CD14-positive monocyte (primary cell): ENCODE measurements at regions not wholly inside any gene's neighbourhood (a gene's known extent, or its start where the extent isn't known, plus 50 kb on each side); places are given as distances from the start of the nearest gene placed in this dataset.

Experiments
- DNase-seq, 3 donors: peaks; one replicate each; pipeline ENCODE4 v3.0.0-alpha.2; 2011 to 2022
- H2AFZ ChIP-seq: 2 replicates; pipeline ENCODE4 v1.6.0; 2012; ENCODE audit warnings: mild to moderate bottlenecking, low read depth, low read length, inconsistent platforms; ENCODE audit not compliant: insufficient read depth, poor library complexity, severe bottlenecking
- H3K27ac ChIP-seq, 2 donors: 1 replicate in 1 of 2; 2 replicates in 1 of 2; pipeline ENCODE4 v1.5.1; 2012 to 2013; ENCODE audit warnings: low read length in 2 of 2, control low read depth in 1 of 2, inconsistent platforms in 1 of 2, low read depth in 1 of 2, mild to moderate bottlenecking in 1 of 2
- H3K27me3 ChIP-seq, 2 donors: one replicate each; pipeline versions ENCODE4 v1.6.0 to v1.6.1; 2011 to 2013; ENCODE audit warnings: low read length in 2 of 2; ENCODE audit not compliant: control insufficient read depth in 2 of 2, insufficient read depth in 2 of 2
- H3K36me3 ChIP-seq, 2 donors: replicated peaks in 1 of 2; 1 replicate in 1 of 2; 2 replicates in 1 of 2; pipeline versions ENCODE4 v1.5.1 to v1.6.1; 2012 to 2013; ENCODE audit warnings: low read length in 2 of 2, control low read depth in 1 of 2, inconsistent platforms in 1 of 2, mild to moderate bottlenecking in 1 of 2; ENCODE audit not compliant: insufficient read depth in 2 of 2, control insufficient read depth in 1 of 2
- H3K4me1 ChIP-seq, 2 donors: 1 replicate in 1 of 2; 2 replicates in 1 of 2; pipeline versions ENCODE4 v1.5.1 to v1.6.1; 2012 to 2013; ENCODE audit warnings: low read length in 2 of 2, control low read depth in 1 of 2, inconsistent platforms in 1 of 2, mild to moderate bottlenecking in 1 of 2, moderate library complexity in 1 of 2; ENCODE audit not compliant: insufficient read depth in 2 of 2, control insufficient read depth in 1 of 2
- H3K4me2 ChIP-seq: replicated peaks from 2 replicates; pipeline ENCODE3; 2012; ENCODE audit warnings: low read length, moderate library complexity, mild to moderate bottlenecking; ENCODE audit not compliant: poor library complexity, severe bottlenecking; ENCODE audit errors: extremely low read depth
- H3K4me3 ChIP-seq, 3 experiments: fragments of 200-600 bp in 1 of 3; sonication (generic) in 1 of 3; replicated peaks in 1 of 3; 1 replicate in 2 of 3; 2 replicates in 1 of 3; pipeline ENCODE4 v1.5.1; 2011 to 2013; ENCODE audit warnings: low read length in 3 of 3, mild to moderate bottlenecking in 3 of 3, control low read depth in 2 of 3, low read depth in 2 of 3, inconsistent platforms in 1 of 3, moderate library complexity in 1 of 3
- H3K79me2 ChIP-seq: 2 replicates; pipeline ENCODE4 v1.6.0; 2012; ENCODE audit warnings: mild to moderate bottlenecking, control low read depth, inconsistent platforms, low read length, moderate library complexity; ENCODE audit not compliant: insufficient read depth
- H3K9ac ChIP-seq: 2 replicates; pipeline ENCODE4 v1.6.0; 2017; ENCODE audit warnings: low read length, mild to moderate bottlenecking; ENCODE audit not compliant: insufficient read depth, poor library complexity, severe bottlenecking
- H3K9me3 ChIP-seq, 2 donors: replicated peaks in 1 of 2; 1 replicate in 1 of 2; 2 replicates in 1 of 2; pipeline versions ENCODE4 v1.5.1 to v1.6.1; 2012 to 2013; ENCODE audit warnings: low read length in 2 of 2, control low read depth in 1 of 2; ENCODE audit not compliant: control insufficient read depth in 1 of 2, insufficient read depth in 1 of 2
- H4K20me1 ChIP-seq: 2 replicates; pipeline ENCODE4 v1.6.0; 2012; ENCODE audit warnings: mild to moderate bottlenecking, low read length, control low read depth, moderate library complexity; ENCODE audit not compliant: insufficient read depth
- H3K27ac Mint-ChIP-seq, 7 donors: one replicate each; pipeline ENCODE4 v1.8.0; 2020; ENCODE audit warnings: mild to moderate bottlenecking in 7 of 7, mixed read lengths in 7 of 7, moderate library complexity in 6 of 7, inconsistent platforms in 2 of 7
- H3K27me3 Mint-ChIP-seq, 3 donors: one replicate each; pipeline ENCODE4 v1.8.0; 2021 to 2022; ENCODE audit warnings: low read depth in 3 of 3, mild to moderate bottlenecking in 3 of 3, mixed read lengths in 3 of 3, moderate library complexity in 3 of 3, inconsistent platforms in 1 of 3
- H3K36me3 Mint-ChIP-seq, 2 donors: one replicate each; pipeline ENCODE4 v1.8.0; 2020; ENCODE audit warnings: mixed read lengths in 2 of 2, inconsistent platforms in 1 of 2, mild to moderate bottlenecking in 1 of 2
- H3K4me1 Mint-ChIP-seq: one replicate; pipeline ENCODE4 v1.8.0; 2020; ENCODE audit warnings: mild to moderate bottlenecking, mixed read lengths
- H3K4me3 Mint-ChIP-seq, 2 donors: one replicate each; pipeline ENCODE4 v1.8.0; 2020; ENCODE audit warnings: mild to moderate bottlenecking in 2 of 2, mixed read lengths in 2 of 2, moderate library complexity in 1 of 2
- H3K9me3 Mint-ChIP-seq, 7 donors: one replicate each; pipeline ENCODE4 v1.8.0; 2020 to 2022; ENCODE audit warnings: mixed read lengths in 7 of 7, mild to moderate bottlenecking in 6 of 7, moderate library complexity in 6 of 7, inconsistent platforms in 2 of 7
- WGBS: methylation state at CpG from one replicate; pipeline ENCODE4 v1.1.5; 2013; ENCODE audit warnings: missing lambda C conversion rate; ENCODE audit not compliant: insufficient coverage; 5-methylcytosine and 5-hydroxymethylcytosine counted together
- intact Hi-C, 2 donors: fragments of 100-400 bp; cut with micrococcal nuclease; formaldehyde crosslinking; loops; one replicate each; pipeline versions ENCODE4 v1.15.0 to v1.15.1; 2023
- TF ChIP-seq, protein P1 (sequence below): fragments of 200-600 bp; IDR thresholded peaks from one replicate; pipeline ENCODE4 v1.8.0; 2022; ENCODE audit warnings: antibody characterized with exemption, mild to moderate bottlenecking

DNA sequence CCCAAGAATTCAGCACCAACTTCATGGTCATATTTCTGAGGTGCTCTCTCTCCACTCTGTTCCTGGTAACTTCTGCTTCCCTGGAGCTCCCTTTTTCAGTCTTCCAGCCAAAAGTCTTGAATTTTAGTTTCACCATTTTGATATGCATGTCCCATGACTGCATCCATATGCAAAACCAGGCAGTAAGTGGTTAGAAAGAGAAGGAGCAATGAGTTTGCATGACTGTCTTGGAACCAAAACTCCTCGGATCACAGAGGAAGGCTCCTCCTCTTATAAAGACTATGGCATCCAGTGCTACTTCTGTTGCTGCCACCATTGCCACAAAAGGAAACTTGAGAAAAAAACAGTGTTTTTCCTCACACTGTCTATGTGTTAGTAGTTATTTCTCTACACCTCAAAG lies 269.1 kb upstream of the GLI3 start:
- peaks cover 0 to 10% (median 4%) of the 10 kb centered on the region in 7 donors for H3K9me3 Mint-ChIP-seq
- Histone ChIP-seq H4K20me1 (no peaks in the 10 kb centered on the region), H3K4me1 (no peaks in the 10 kb centered on the region), H3K27me3 (no peaks in the 10 kb centered on the region), H3K27ac (no peak overlapping the region), H3K36me3 (no peaks in the 10 kb centered on the region), H3K9ac (no peak overlapping the region), H2AFZ (no peak overlapping the region), H3K9me3 (no peaks in the 10 kb centered on the region), H3K79me2 (no peaks in the 10 kb centered on the region), H3K4me3 (no peak overlapping the region), H3K4me2 (no peak overlapping the region)
- TF ChIP-seq, protein P1, sequence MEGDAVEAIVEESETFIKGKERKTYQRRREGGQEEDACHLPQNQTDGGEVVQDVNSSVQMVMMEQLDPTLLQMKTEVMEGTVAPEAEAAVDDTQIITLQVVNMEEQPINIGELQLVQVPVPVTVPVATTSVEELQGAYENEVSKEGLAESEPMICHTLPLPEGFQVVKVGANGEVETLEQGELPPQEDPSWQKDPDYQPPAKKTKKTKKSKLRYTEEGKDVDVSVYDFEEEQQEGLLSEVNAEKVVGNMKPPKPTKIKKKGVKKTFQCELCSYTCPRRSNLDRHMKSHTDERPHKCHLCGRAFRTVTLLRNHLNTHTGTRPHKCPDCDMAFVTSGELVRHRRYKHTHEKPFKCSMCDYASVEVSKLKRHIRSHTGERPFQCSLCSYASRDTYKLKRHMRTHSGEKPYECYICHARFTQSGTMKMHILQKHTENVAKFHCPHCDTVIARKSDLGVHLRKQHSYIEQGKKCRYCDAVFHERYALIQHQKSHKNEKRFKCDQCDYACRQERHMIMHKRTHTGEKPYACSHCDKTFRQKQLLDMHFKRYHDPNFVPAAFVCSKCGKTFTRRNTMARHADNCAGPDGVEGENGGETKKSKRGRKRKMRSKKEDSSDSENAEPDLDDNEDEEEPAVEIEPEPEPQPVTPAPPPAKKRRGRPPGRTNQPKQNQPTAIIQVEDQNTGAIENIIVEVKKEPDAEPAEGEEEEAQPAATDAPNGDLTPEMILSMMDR, result no peak
- H3K4me1 Mint-ChIP-seq, result no peaks in the 10 kb centered on the region
- intact Hi-C loops, result no loop called here
- no peaks in the 10 kb centered on the region for H3K36me3 Mint-ChIP-seq
- H3K27me3 Mint-ChIP-seq, result peaks cover 0 to 3% (median 0%) of the 10 kb centered on the region in 3 donors
- no CpG with 5 or more reads among the region's 1 CpG for WGBS
- no peak overlapping the region for H3K4me3 Mint-ChIP-seq
- DNase-seq, result no peak
- no peak overlapping the region for H3K27ac Mint-ChIP-seq

DNA sequence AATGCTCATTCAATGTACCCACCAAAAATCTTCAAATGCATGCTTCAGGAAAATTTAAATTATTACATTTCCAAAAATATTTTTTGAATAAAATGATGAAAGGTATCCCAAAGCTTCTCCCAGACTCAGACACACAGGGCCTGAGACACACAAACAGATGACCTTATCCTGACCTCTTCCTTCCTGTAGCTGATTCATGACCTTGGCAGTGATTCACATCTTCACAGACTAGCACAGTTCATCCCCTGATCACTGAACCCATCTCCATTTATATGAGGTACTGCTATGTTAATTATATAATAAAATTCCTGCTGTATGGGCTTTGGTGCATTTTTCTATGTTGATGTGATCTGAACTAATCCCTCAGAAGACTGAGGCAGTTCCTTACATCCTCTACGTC lies 265.0 kb upstream of the GLI3 start:
- no peak overlapping the region for H2AFZ ChIP-seq
- no peaks in the 10 kb centered on the region for H3K27me3 ChIP-seq
- Mint-ChIP-seq H3K4me3 (no peak overlapping the region), H3K36me3 (no peaks in the 10 kb centered on the region), H3K4me1 (no peaks in the 10 kb centered on the region), H3K27me3 (peaks cover 0 to 3% (median 0%) of the 10 kb centered on the region in 3 donors), H3K9me3 (peaks cover 0 to 7% (median under 1%) of the 10 kb centered on the region in 7 donors), H3K27ac (no peak overlapping the region)
- WGBS, result no CpG with 5 or more reads among the region's 1 CpG
- DNase-seq, result no peak
- H3K9me3 ChIP-seq, result no peaks in the 10 kb centered on the region
- H3K36me3 ChIP-seq, result no peaks in the 10 kb centered on the region
- H3K79me2 ChIP-seq, result no peaks in the 10 kb centered on the region
- no peaks in the 10 kb centered on the region for H4K20me1 ChIP-seq
- H3K4me1 ChIP-seq, result no peaks in the 10 kb centered on the region
- no peak overlapping the region for H3K4me3 ChIP-seq
- no peak overlapping the region for H3K27ac ChIP-seq
- intact Hi-C loops, result no loop called here
- no peak overlapping the region for H3K4me2 ChIP-seq
- H3K9ac ChIP-seq, result no peak overlapping the region
- TF ChIP-seq, protein P1, result no peak
